Nephron (organoid): ENCODE measurements at regions not wholly inside any gene's neighbourhood (a gene's known extent, or its start where the extent isn't known, plus 50 kb on each side); places are given as distances from the start of the nearest gene placed in this dataset.
A peak's percentile ranks its signal among the peaks of the same experiment; 100 is the strongest.

Experiments used
- H3K27ac Mint-ChIP-seq, 3 experiments: 2 replicates each; pipeline ENCODE4 v1.8.0; 2020; ENCODE audit warnings: mixed read lengths in 3 of 3, mild to moderate bottlenecking in 2 of 3, moderate library complexity in 1 of 3
- H3K27me3 Mint-ChIP-seq: 2 replicates; pipeline ENCODE4 v1.8.0; 2021; ENCODE audit warnings: low read depth, mild to moderate bottlenecking, moderate library complexity, mixed read lengths
- H3K36me3 Mint-ChIP-seq: 2 replicates; pipeline ENCODE4 v1.8.0; 2020; ENCODE audit warnings: low read depth, mixed read lengths
- H3K4me1 Mint-ChIP-seq: 2 replicates; pipeline ENCODE4 v1.8.0; 2020; ENCODE audit warnings: mixed read lengths
- H3K4me3 Mint-ChIP-seq, 3 experiments: 2 replicates each; pipeline ENCODE4 v1.8.0; 2020; ENCODE audit warnings: mild to moderate bottlenecking in 3 of 3, mixed read lengths in 3 of 3, moderate library complexity in 2 of 3
- H3K9me3 Mint-ChIP-seq: 2 replicates; pipeline ENCODE4 v1.8.0; 2020; ENCODE audit warnings: mixed read lengths
- TF ChIP-seq, protein P1 (sequence below), 3 experiments: fragments of 200-600 bp; sonication (generic); IDR thresholded peaks; one replicate each; pipeline ENCODE4 v1.5.0; 2021; ENCODE audit warnings: antibody characterized with exemption in 3 of 3; ENCODE audit not compliant: unreplicated experiment in 3 of 3

DNA sequence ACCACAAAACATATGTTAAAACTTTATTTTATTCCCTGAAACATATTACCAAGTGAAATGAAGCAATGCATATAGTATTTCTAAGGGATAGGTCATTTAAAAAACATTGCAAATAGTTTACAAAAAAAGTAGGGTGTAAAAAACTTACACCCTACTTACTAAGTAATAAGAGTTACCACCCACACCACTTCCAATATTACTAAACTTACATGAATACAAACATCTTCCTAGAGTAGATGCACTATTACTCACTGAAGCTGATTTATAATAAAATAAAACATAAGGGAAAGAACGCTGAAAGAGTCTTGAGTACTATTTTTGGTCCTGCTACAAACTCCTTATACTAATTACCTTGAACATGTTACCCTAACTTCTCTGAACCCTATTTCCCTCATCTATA, 289.4 kb downstream of the HINT1 start:
- Mint-ChIP-seq H3K4me3 (no peak overlapping the region), H3K9me3 (peaks cover 18% of the 10 kb centered on the region), H3K36me3 (no peaks in the 10 kb centered on the region), H3K4me1 (no peaks in the 10 kb centered on the region), H3K27me3 (no peaks in the 10 kb centered on the region), H3K27ac (no peak overlapping the region)
- TF ChIP-seq, protein P1, sequence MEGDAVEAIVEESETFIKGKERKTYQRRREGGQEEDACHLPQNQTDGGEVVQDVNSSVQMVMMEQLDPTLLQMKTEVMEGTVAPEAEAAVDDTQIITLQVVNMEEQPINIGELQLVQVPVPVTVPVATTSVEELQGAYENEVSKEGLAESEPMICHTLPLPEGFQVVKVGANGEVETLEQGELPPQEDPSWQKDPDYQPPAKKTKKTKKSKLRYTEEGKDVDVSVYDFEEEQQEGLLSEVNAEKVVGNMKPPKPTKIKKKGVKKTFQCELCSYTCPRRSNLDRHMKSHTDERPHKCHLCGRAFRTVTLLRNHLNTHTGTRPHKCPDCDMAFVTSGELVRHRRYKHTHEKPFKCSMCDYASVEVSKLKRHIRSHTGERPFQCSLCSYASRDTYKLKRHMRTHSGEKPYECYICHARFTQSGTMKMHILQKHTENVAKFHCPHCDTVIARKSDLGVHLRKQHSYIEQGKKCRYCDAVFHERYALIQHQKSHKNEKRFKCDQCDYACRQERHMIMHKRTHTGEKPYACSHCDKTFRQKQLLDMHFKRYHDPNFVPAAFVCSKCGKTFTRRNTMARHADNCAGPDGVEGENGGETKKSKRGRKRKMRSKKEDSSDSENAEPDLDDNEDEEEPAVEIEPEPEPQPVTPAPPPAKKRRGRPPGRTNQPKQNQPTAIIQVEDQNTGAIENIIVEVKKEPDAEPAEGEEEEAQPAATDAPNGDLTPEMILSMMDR (IDR thresholded peaks at IDR 0.05; ENCODE audit: unreplicated experiment in 3 of 3), result no peak

DNA sequence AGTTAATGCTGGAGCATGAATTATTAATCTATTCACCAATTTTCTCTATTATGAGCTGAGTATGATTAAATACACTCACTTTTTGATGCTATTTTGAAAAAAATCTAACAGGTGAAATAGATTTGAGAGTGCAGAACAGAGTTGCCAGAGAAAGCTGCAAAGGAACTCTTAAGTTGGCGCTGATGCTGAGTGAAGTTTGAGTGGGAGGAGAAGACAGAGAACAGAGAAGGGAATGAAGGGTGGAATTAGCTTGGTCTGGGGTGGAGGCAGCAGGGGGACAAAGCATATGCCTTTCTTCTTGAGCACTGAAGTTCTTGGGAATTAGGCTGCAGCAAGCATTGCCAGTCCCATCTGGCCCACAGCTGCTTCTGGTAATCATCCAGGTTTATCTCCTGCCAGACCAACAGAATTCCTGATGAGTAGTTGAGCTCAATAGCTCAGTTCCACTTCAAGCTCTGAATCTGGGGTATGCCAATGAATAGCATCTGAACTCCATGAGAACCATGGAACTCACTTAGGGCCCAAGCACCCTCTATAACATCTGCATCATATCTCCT, 290.1 kb downstream of the HINT1 start:
- no peaks in the 10 kb centered on the region for H3K27me3 Mint-ChIP-seq
- H3K27ac Mint-ChIP-seq, result no peak overlapping the region
- H3K9me3 Mint-ChIP-seq, result peaks cover 18% of the 10 kb centered on the region
- no peak overlapping the region for H3K4me3 Mint-ChIP-seq
- TF ChIP-seq, protein P1 (IDR thresholded peaks at IDR 0.05; ENCODE audit: unreplicated experiment in 3 of 3), result no peak
- H3K4me1 Mint-ChIP-seq, result no peaks in the 10 kb centered on the region
- no peaks in the 10 kb centered on the region for H3K36me3 Mint-ChIP-seq

DNA sequence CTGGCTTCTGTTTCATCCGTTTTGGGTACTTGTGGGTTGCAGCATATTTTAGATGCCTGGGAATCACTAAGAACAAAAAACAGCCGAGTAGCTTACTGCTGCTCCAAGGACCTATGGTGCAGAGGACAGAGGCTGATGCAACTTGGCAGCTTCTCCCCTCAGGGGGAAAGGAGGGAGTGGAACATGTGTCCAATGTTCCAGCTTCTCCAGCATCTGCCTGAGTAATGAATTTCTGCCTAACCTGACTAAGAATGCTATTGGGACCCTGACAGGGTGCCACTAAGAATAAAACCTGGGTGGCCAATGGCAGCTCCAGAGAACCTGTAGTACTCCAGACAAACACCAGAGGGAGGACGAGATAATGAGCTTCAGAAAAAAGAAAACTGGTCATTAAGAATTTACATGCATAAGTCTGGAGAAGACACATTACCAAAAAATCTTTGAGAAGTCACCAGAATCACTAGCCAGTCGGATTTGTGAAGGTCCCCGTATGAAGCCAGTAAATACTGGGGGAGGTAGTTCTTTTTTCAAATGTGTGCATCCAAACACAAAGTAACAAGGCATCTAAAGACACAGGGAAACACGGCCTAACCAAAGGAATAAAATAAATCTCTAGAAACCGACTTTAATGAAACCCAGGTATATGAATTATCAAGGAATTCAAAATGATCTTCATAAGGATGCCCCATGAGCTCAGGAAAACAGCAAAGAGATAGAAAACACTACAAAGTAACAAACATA, 293.5 kb downstream of the HINT1 start:
- Mint-ChIP-seq H3K36me3 (no peaks in the 10 kb centered on the region), H3K9me3 (peaks cover 12% of the 10 kb centered on the region), H3K4me3 (no peak overlapping the region), H3K4me1 (peaks cover 7% of the 10 kb centered on the region), H3K27me3 (no peaks in the 10 kb centered on the region), H3K27ac (no peak overlapping the region)
- TF ChIP-seq, protein P1 (IDR thresholded peaks at IDR 0.05; ENCODE audit: unreplicated experiment in 3 of 3), result peak in 2 of 3 experiments; percentile 10 to 37

DNA sequence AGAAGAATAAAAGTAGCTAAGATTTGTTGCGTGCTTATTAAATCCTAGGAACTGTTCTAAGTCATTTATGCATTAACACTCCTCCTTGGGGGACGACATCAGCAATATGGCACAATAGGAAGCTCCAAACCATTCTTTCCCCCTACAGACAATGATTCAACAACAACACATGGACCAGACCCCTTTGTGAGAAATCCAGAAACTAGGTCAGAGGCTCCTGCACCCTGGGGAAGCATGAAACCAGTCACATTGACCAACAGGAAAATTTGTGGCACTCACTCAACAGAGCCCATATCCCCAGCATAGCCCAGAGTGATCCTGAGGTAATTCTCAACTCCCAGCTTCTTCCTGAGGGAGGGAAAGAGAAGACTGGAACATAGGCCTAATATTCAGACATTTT, 294.4 kb downstream of the HINT1 start:
- TF ChIP-seq, protein P1 (IDR thresholded peaks at IDR 0.05; ENCODE audit: unreplicated experiment in 3 of 3), result no peak
- H3K36me3 Mint-ChIP-seq, result no peaks in the 10 kb centered on the region
- no peaks in the 10 kb centered on the region for H3K27me3 Mint-ChIP-seq
- no peak overlapping the region for H3K4me3 Mint-ChIP-seq
- H3K4me1 Mint-ChIP-seq, result peaks cover 7% of the 10 kb centered on the region
- peaks cover 12% of the 10 kb centered on the region for H3K9me3 Mint-ChIP-seq
- H3K27ac Mint-ChIP-seq, result no peak overlapping the region

DNA sequence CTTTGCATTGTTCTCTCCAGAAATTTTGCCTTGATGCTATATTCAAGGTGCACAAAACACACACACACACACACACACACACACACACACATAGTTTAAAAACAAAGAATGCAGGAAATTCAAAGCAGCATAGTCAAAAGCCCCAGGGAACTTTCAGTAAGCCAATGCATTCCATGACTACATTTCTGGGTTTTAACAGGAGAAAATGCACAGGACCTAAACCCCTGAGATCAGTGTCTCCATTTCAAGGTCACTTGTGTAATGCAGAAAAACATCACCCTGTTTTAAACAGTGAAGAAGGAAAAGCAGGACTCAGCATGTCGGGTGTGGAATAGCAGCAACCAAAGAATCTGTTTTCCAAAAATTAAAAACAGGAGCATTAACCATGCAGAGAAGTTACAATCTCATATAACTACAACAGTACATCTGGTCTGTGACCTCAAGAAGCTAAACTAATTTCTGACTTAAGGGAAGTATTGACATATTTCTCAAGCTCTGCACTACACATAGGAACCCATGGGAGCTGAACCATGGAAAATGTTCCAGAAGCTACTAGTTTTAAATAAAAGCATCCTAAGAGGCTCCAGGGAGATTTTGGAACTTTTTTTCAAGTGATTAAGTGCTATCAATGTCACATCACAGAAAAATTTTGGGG, 296.7 kb downstream of the HINT1 start:
- TF ChIP-seq, protein P1 (IDR thresholded peaks at IDR 0.05; ENCODE audit: unreplicated experiment in 3 of 3), result no peak
- Mint-ChIP-seq H3K4me1 (peaks cover 7% of the 10 kb centered on the region), H3K27ac (peak overlapping the region in 1 of 3 experiments; percentile 71), H3K36me3 (no peaks in the 10 kb centered on the region), H3K27me3 (no peaks in the 10 kb centered on the region), H3K9me3 (peaks cover 24% of the 10 kb centered on the region), H3K4me3 (no peak overlapping the region)
